ENCODE measurements at regions not wholly inside any gene's neighbourhood (a gene's known extent, or its start where the extent isn't known, plus 50 kb on each side); places are given as distances from the start of the nearest gene placed in this dataset.

- TF ChIP-seq POLR2AphosphoS5 (IDR thresholded peaks at IDR 0.05; ENCODE audit: low read depth, low read length) (no peak), CTCF (IDR thresholded peaks at IDR 0.05) (no peak), RCOR1 (IDR thresholded peaks at IDR 0.05; ENCODE audit: low read length) (no peak), REST (IDR thresholded peaks at IDR 0.05; ENCODE audit: low read depth, low read length) (no peak), JUND (IDR thresholded peaks at IDR 0.05) (no peak), MAX (IDR thresholded peaks at IDR 0.05; ENCODE audit: low read depth) (no peak), GABPA (IDR thresholded peaks at IDR 0.05; ENCODE audit: low read depth) (no peak)
These were observed 133.3 kb upstream of the STX18 start for GRCh38 chr4:4675051-4675581.

Measured in SK-N-SH (cell line).